SU-DHL-6 (cell line): ENCODE measurements at regions not wholly inside any gene's neighbourhood (a gene's known extent, or its start where the extent isn't known, plus 50 kb on each side); places are given as distances from the start of the nearest gene placed in this dataset.

ENCODE experiments used
- H2AFZ ChIP-seq: fragments of 200-600 bp; sonication (generic); 2 replicates; pipeline ENCODE4 v1.6.1; 2014; ENCODE audit warnings: low read depth, mild to moderate bottlenecking, moderate library complexity, mixed read lengths, antibody characterized with exemption, low read length; ENCODE audit not compliant: severe bottlenecking
- H3F3A ChIP-seq: fragments of 200-600 bp; shearing (Covaris generic); 2 replicates; pipeline ENCODE4 v1.6.0; 2016; ENCODE audit warnings: antibody characterized with exemption, mild to moderate bottlenecking; ENCODE audit not compliant: insufficient read depth
- H3K27ac ChIP-seq: fragments of 200-600 bp; sonication (generic); 2 replicates; pipeline ENCODE4 v1.5.1; 2016; ENCODE audit warnings: low read depth, mild to moderate bottlenecking, low read length, moderate library complexity, mixed read lengths
- H3K27me3 ChIP-seq: fragments of 200-600 bp; sonication (generic), shearing (Covaris generic); 2 replicates; pipeline ENCODE4 v1.6.0; 2014; ENCODE audit warnings: mild to moderate bottlenecking, low read length
- H3K36me3 ChIP-seq: fragments of 200-600 bp; sonication (generic); 2 replicates; pipeline ENCODE4 v1.6.1; 2014; ENCODE audit warnings: mild to moderate bottlenecking, low read length, mixed read lengths
- H3K4me2 ChIP-seq: fragments of 300-600, 200-600 bp; shearing (Covaris generic), sonication (generic); 2 replicates; pipeline ENCODE4 v1.6.0; 2014; ENCODE audit warnings: low read length, low read depth, mild to moderate bottlenecking; ENCODE audit not compliant: poor library complexity, severe bottlenecking
- H3K4me3 ChIP-seq: fragments of 200-600 bp; sonication (generic); 2 replicates; pipeline ENCODE4 v1.5.1; 2014; ENCODE audit warnings: antibody characterized with exemption, low read length, mild to moderate bottlenecking, mixed read lengths; ENCODE audit not compliant: insufficient read depth, poor library complexity, severe bottlenecking
- H3K79me2 ChIP-seq: fragments of 200-600 bp; sonication (generic); 2 replicates; pipeline ENCODE4 v1.6.1; 2014; ENCODE audit warnings: mild to moderate bottlenecking, low read length, moderate library complexity; ENCODE audit not compliant: insufficient read depth
- H3K9ac ChIP-seq: fragments of 200-600 bp; sonication (generic); 2 replicates; pipeline ENCODE4 v1.7.0; 2014; ENCODE audit warnings: mild to moderate bottlenecking, low read length
- H3K9me2 ChIP-seq: fragments of 200-600 bp; sonication (generic); replicated peaks from 2 replicates; pipeline ENCODE4 v1.6.1; 2014; ENCODE audit warnings: low read length; ENCODE audit not compliant: insufficient read depth
- H3K9me3 ChIP-seq: fragments of 200-600 bp; sonication (generic); 2 replicates; pipeline ENCODE4 v1.6.1; 2014; ENCODE audit warnings: low read length, mixed read lengths; ENCODE audit not compliant: insufficient read depth
- H4K20me1 ChIP-seq: fragments of 200-600 bp; sonication (generic); 2 replicates; pipeline ENCODE4 v1.6.1; 2014; ENCODE audit warnings: low read depth, mild to moderate bottlenecking, antibody characterized with exemption, low read length, moderate library complexity, mixed read lengths
- CTCF ChIP-seq: fragments of 200-600 bp; sonication (generic); IDR thresholded peaks from one replicate; pipeline ENCODE4 v1.5.1; 2017; ENCODE audit warnings: antibody characterized with exemption, mild to moderate bottlenecking, low read length, moderate library complexity; ENCODE audit not compliant: insufficient read depth, poor library complexity, severe bottlenecking
- EZH2phosphoT487 ChIP-seq: fragments of 200-600 bp; sonication (generic), shearing (Covaris generic); conservative IDR thresholded peaks from 2 replicates; pipeline ENCODE4 v1.6.1; 2018; ENCODE audit warnings: mild to moderate bottlenecking, antibody characterized with exemption, low read length, moderate library complexity, mixed read lengths

- no peak overlapping the region for H3K9ac ChIP-seq
- H4K20me1 ChIP-seq, result no peaks in the 10 kb centered on the region
- no peaks in the 10 kb centered on the region for H3K27me3 ChIP-seq
- no peaks in the 10 kb centered on the region for H3K9me3 ChIP-seq
- H3K4me3 ChIP-seq, result no peak overlapping the region
- H3K79me2 ChIP-seq, result no peaks in the 10 kb centered on the region
- no peaks in the 10 kb centered on the region for H3K36me3 ChIP-seq
- TF ChIP-seq CTCF, result no peak
- H3K9me2 ChIP-seq, result no peaks in the 10 kb centered on the region
- H3K4me2 ChIP-seq, result no peak overlapping the region
- no peak overlapping the region for H2AFZ ChIP-seq
- H3F3A ChIP-seq, result no peaks in the 10 kb centered on the region
- no peak overlapping the region for H3K27ac ChIP-seq
These were observed 184.3 kb downstream of the TJP1 start for GRCh38 chr15:29638011-29638410.

- no peaks in the 10 kb centered on the region for H3K36me3 ChIP-seq
- H3K27me3 ChIP-seq, result no peaks in the 10 kb centered on the region
- H3F3A ChIP-seq, result no peaks in the 10 kb centered on the region
- no peaks in the 10 kb centered on the region for H3K79me2 ChIP-seq
- no peaks in the 10 kb centered on the region for H3K9me2 ChIP-seq
- no peak overlapping the region for H3K27ac ChIP-seq
- no peak overlapping the region for H3K4me3 ChIP-seq
- no peak overlapping the region for H3K4me2 ChIP-seq
- TF ChIP-seq EZH2phosphoT487 (no peak), CTCF (no peak)
- no peak overlapping the region for H2AFZ ChIP-seq
- no peaks in the 10 kb centered on the region for H3K9me3 ChIP-seq
- no peaks in the 10 kb centered on the region for H4K20me1 ChIP-seq
- H3K9ac ChIP-seq, result no peak overlapping the region
These were observed 184.7 kb downstream of the TJP1 start for GRCh38 chr15:29637555-29637954.

- Histone ChIP-seq H3K9me2 (no peaks in the 10 kb centered on the region), H3K9me3 (no peaks in the 10 kb centered on the region), H3K36me3 (no peaks in the 10 kb centered on the region), H3F3A (no peaks in the 10 kb centered on the region), H3K4me2 (no peak overlapping the region), H4K20me1 (no peaks in the 10 kb centered on the region), H3K79me2 (no peaks in the 10 kb centered on the region), H3K4me3 (no peak overlapping the region), H3K9ac (no peak overlapping the region), H3K27me3 (no peaks in the 10 kb centered on the region), H3K27ac (no peak overlapping the region), H2AFZ (no peak overlapping the region)
- TF ChIP-seq EZH2phosphoT487 (no peak), CTCF (no peak)
These were observed 185.3 kb downstream of the TJP1 start for GRCh38 chr15:29636921-29637320.

GRCh38 chr15:29636140-29636539 is 186.1 kb downstream of the TJP1 start:
- no peaks in the 10 kb centered on the region for H3K9me2 ChIP-seq
- H2AFZ ChIP-seq, result no peak overlapping the region
- no peaks in the 10 kb centered on the region for H3K9me3 ChIP-seq
- no peak for TF ChIP-seq CTCF
- no peak for TF ChIP-seq EZH2phosphoT487
- H3K36me3 ChIP-seq, result no peaks in the 10 kb centered on the region
- H4K20me1 ChIP-seq, result no peaks in the 10 kb centered on the region
- H3K79me2 ChIP-seq, result no peaks in the 10 kb centered on the region
- H3F3A ChIP-seq, result no peaks in the 10 kb centered on the region
- no peak overlapping the region for H3K27ac ChIP-seq
- H3K9ac ChIP-seq, result no peak overlapping the region
- no peak overlapping the region for H3K4me3 ChIP-seq
- no peaks in the 10 kb centered on the region for H3K27me3 ChIP-seq
- no peak overlapping the region for H3K4me2 ChIP-seq
